ENCODE measurements at regions not wholly inside any gene's neighbourhood (a gene's known extent, or its start where the extent isn't known, plus 50 kb on each side); places are given as distances from the start of the nearest gene placed in this dataset.

DNA sequence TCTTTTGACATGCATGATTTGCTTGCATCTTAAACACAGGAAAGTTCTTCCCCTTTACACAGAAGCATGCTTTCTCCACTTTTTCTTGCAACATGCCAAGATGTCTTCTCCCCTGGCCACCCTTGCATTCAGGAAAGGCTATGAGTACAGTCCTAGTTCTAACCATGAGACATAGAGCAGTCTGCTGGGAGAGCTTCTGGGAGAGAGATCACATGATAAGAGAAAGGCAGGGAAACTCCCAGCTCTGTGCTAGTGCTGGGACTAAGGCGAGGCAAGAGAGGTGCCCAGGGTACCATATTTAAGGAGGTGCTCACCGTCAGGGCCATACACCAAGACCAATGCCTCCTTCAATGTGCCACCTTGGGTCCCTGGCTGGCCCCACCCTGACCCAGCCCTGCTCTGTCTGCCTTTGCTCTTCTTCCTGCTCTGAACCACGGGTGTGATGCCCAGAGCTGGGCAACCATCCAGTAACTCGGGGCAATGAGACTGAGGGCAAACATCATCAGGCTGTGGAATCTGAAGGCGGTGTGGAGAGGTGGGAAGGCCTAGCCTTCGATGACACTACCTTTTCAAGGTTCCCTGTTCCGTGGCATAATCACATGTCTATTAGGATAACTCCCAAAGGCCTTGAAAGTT, 77.4 kb upstream of the PRR20G start:
- Mint-ChIP-seq H3K4me1 (no peaks in the 10 kb centered on the region), H3K9me3 (ENCODE audit: insufficient read depth) (no peaks in the 10 kb centered on the region), H3K27me3 (peaks cover 31% of the 10 kb centered on the region), H3K27ac (no peak overlapping the region), H3K4me3 (no peak overlapping the region)
- 63% methylated on average over 4 of the region's 7 CpGs for WGBS (ENCODE audit: insufficient coverage)
- H2AFZ ChIP-seq (ENCODE audit: insufficient read depth, low read depth, low read length, poor library complexity, severe bottlenecking), result no peak overlapping the region
- no peaks in the 10 kb centered on the region for H4K20me1 ChIP-seq (ENCODE audit: control insufficient read depth, insufficient read depth, low read length, poor library complexity, severe bottlenecking)
- no peak overlapping the region for H3K27ac ChIP-seq (ENCODE audit: low read length in 2 of 2)
- no peak overlapping the region for H3K9ac ChIP-seq (ENCODE audit: low read length)
- POLR2A ChIA-PET, result no interaction called here
- no peak for DNase-seq
- CTCF ChIA-PET, result interaction anchor here (0.5 kb wide), 1 partner anchor 634 kb away, joined by 4 read pairs; no protein-coding TSS in a partner anchor
- H3K9me3 ChIP-seq (ENCODE audit: control extremely low read depth in 1 of 3, control insufficient read depth in 2 of 3, insufficient read depth in 1 of 3, low read length in 2 of 3), result peaks cover 0 to 5% (median 0%) of the 10 kb centered on the region in 3 donors
- H3K79me2 ChIP-seq (ENCODE audit: control insufficient read depth, insufficient read depth, low read length), result no peaks in the 10 kb centered on the region
- H3K36me3 ChIP-seq (replicated peaks in 1 of 2; ENCODE audit: control extremely low read depth in 1 of 2, control insufficient read depth in 1 of 2, extremely low read depth in 1 of 2, insufficient read depth in 2 of 2, low read length in 1 of 2), result no peaks in the 10 kb centered on the region
- no peak overlapping the region for H3K4me2 ChIP-seq (replicated peaks; ENCODE audit: low read depth, low read length, poor library complexity, severe bottlenecking)
- H3K4me1 ChIP-seq (ENCODE audit: control insufficient read depth in 2 of 2, insufficient read depth in 2 of 2, low read length in 2 of 2), result no peaks in the 10 kb centered on the region
- H3K27me3 ChIP-seq (replicated peaks in 1 of 4; ENCODE audit: control extremely low read depth in 1 of 4, control insufficient read depth in 3 of 4, insufficient read depth in 4 of 4, low read length in 3 of 4), result peaks cover 0 to 4% (median 0%) of the 10 kb centered on the region in 4 experiments
- intact Hi-C loops (cut with micrococcal nuclease), result no loop called here
- ATAC-seq (ENCODE audit: low read depth), result no peak
- TF ChIP-seq, protein P1, sequence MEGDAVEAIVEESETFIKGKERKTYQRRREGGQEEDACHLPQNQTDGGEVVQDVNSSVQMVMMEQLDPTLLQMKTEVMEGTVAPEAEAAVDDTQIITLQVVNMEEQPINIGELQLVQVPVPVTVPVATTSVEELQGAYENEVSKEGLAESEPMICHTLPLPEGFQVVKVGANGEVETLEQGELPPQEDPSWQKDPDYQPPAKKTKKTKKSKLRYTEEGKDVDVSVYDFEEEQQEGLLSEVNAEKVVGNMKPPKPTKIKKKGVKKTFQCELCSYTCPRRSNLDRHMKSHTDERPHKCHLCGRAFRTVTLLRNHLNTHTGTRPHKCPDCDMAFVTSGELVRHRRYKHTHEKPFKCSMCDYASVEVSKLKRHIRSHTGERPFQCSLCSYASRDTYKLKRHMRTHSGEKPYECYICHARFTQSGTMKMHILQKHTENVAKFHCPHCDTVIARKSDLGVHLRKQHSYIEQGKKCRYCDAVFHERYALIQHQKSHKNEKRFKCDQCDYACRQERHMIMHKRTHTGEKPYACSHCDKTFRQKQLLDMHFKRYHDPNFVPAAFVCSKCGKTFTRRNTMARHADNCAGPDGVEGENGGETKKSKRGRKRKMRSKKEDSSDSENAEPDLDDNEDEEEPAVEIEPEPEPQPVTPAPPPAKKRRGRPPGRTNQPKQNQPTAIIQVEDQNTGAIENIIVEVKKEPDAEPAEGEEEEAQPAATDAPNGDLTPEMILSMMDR (IDR thresholded peaks at IDR 0.05), result no peak
- TF ChIP-seq EZH2 (IDR thresholded peaks at IDR 0.05; ENCODE audit: borderline replicate concordance, insufficient read depth, low read depth, low read length, poor library complexity, severe bottlenecking), result no peak
- H3K4me3 ChIP-seq (ENCODE audit: control extremely low read depth in 1 of 5, extremely low read depth in 1 of 5, insufficient read depth in 1 of 5, low read depth in 2 of 5, low read length in 4 of 5), result no peak overlapping the region

DNA sequence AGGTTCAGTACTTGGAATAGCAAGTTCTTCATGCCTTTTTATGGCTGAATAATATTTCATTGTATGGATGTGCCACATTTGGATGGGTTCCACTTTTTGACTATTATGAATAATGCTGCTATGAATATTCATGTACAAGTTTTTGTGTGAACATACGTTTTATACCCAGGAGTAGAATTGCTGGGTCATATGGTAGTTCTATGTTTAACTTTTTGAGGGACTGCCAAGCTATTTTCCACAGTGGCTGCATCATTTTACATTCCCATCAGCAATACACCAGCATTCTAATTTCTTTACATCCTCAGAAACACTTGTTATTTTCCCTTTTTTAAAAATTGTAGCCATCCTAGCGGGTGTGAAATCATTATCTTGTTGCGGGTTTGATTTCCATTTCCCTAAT, 76.0 kb upstream of the PRR20G start:
- DNase-seq, result no peak
- Mint-ChIP-seq H3K4me3 (no peak overlapping the region), H3K9me3 (ENCODE audit: insufficient read depth) (no peaks in the 10 kb centered on the region), H3K27me3 (peaks cover 25% of the 10 kb centered on the region), H3K27ac (no peak overlapping the region), H3K4me1 (no peaks in the 10 kb centered on the region)
- no CpG with 5 or more reads among the region's 3 CpGs for WGBS (ENCODE audit: insufficient coverage)
- ATAC-seq (ENCODE audit: low read depth), result no peak
- CTCF ChIA-PET, result no interaction called here
- intact Hi-C loops (cut with micrococcal nuclease), result no loop called here
- Histone ChIP-seq H3K27ac (ENCODE audit: low read length in 2 of 2) (no peak overlapping the region), H3K4me2 (replicated peaks; ENCODE audit: low read depth, low read length, poor library complexity, severe bottlenecking) (no peak overlapping the region), H3K27me3 (replicated peaks in 1 of 4; ENCODE audit: control extremely low read depth in 1 of 4, control insufficient read depth in 3 of 4, insufficient read depth in 4 of 4, low read length in 3 of 4) (peaks cover 0 to 4% (median 0%) of the 10 kb centered on the region in 4 experiments), H3K9ac (ENCODE audit: low read length) (no peak overlapping the region), H3K79me2 (ENCODE audit: control insufficient read depth, insufficient read depth, low read length) (no peaks in the 10 kb centered on the region), H3K9me3 (ENCODE audit: control extremely low read depth in 1 of 3, control insufficient read depth in 2 of 3, insufficient read depth in 1 of 3, low read length in 2 of 3) (peaks cover 0 to 8% (median 0%) of the 10 kb centered on the region in 3 donors), H4K20me1 (ENCODE audit: control insufficient read depth, insufficient read depth, low read length, poor library complexity, severe bottlenecking) (no peaks in the 10 kb centered on the region), H3K4me3 (ENCODE audit: control extremely low read depth in 1 of 5, extremely low read depth in 1 of 5, insufficient read depth in 1 of 5, low read depth in 2 of 5, low read length in 4 of 5) (no peak overlapping the region), H2AFZ (ENCODE audit: insufficient read depth, low read depth, low read length, poor library complexity, severe bottlenecking) (no peak overlapping the region), H3K36me3 (replicated peaks in 1 of 2; ENCODE audit: control extremely low read depth in 1 of 2, control insufficient read depth in 1 of 2, extremely low read depth in 1 of 2, insufficient read depth in 2 of 2, low read length in 1 of 2) (no peaks in the 10 kb centered on the region), H3K4me1 (ENCODE audit: control insufficient read depth in 2 of 2, insufficient read depth in 2 of 2, low read length in 2 of 2) (no peaks in the 10 kb centered on the region)
- POLR2A ChIA-PET, result no interaction called here
- TF ChIP-seq, protein P1 (IDR thresholded peaks at IDR 0.05), result no peak
- TF ChIP-seq EZH2 (IDR thresholded peaks at IDR 0.05; ENCODE audit: borderline replicate concordance, insufficient read depth, low read depth, low read length, poor library complexity, severe bottlenecking), result no peak
